CD4-positive, alpha-beta memory T cell (primary cell): ENCODE measurements at regions not wholly inside any gene's neighbourhood (a gene's known extent, or its start where the extent isn't known, plus 50 kb on each side); places are given as distances from the start of the nearest gene placed in this dataset.
"Not testable (repeated sequence)": the region's sequence is repeated elsewhere in the genome, so short reads cannot be mapped to it uniquely, and the experiment has no call there.

Experiments used
- CTCF ChIA-PET: fragments of 350-600 bp; sonication (Branson Sonifier 250); formaldehyde crosslinking; loops from one replicate; lab custom pipeline; 2021; ENCODE audit warnings: inconsistent platforms; ENCODE audit not compliant: partially characterized antibody; lab: Charles Lee
- POLR2A ChIA-PET: fragments of 350-600 bp; sonication (Branson Sonifier 250); formaldehyde crosslinking; loops from one replicate; lab custom pipeline; 2021; ENCODE audit not compliant: partially characterized antibody; lab: Charles Lee
- DNase-seq, 5 donors: peaks; one replicate each; pipeline versions ENCODE4 v3.0.0 to v3.0.0-alpha.2; 2020 to 2022; ENCODE audit warnings: mixed read lengths in 1 of 5
- H3K27ac ChIP-seq: one replicate; pipeline ENCODE4 v1.7.0; 2013; ENCODE audit warnings: low read depth, low read length
- H3K27me3 ChIP-seq: 2 replicates; pipeline ENCODE4 v1.7.0; 2013; ENCODE audit warnings: mild to moderate bottlenecking, low read length, moderate library complexity; ENCODE audit not compliant: insufficient read depth
- H3K36me3 ChIP-seq: 2 replicates; pipeline ENCODE4 v1.7.0; 2013; ENCODE audit warnings: mild to moderate bottlenecking, low read length, moderate library complexity; ENCODE audit not compliant: insufficient read depth
- H3K4me1 ChIP-seq: 2 replicates; pipeline ENCODE4 v1.7.0; 2013; ENCODE audit warnings: mild to moderate bottlenecking, low read length, moderate library complexity; ENCODE audit not compliant: insufficient read depth
- H3K4me3 ChIP-seq, 2 donors: one replicate each; pipeline ENCODE4 v1.7.0; 2013; ENCODE audit warnings: low read length in 2 of 2, mild to moderate bottlenecking in 1 of 2
- H3K9me3 ChIP-seq, 2 donors: one replicate each; pipeline ENCODE4 v1.7.0; 2013; ENCODE audit warnings: low read length in 2 of 2, control low read depth in 1 of 2; ENCODE audit not compliant: control insufficient read depth in 1 of 2
- H3K27ac Mint-ChIP-seq, 7 donors: one replicate each; pipeline ENCODE4 v1.8.0; 2020 to 2021; ENCODE audit warnings: mixed read lengths in 7 of 7, mild to moderate bottlenecking in 6 of 7, inconsistent platforms in 3 of 7, moderate library complexity in 3 of 7
- H3K27me3 Mint-ChIP-seq, 2 donors: one replicate each; pipeline ENCODE4 v1.8.0; 2020 to 2021; ENCODE audit warnings: mixed read lengths in 2 of 2
- H3K36me3 Mint-ChIP-seq, 2 donors: one replicate each; pipeline ENCODE4 v1.8.0; 2020 to 2021; ENCODE audit warnings: mixed read lengths in 2 of 2, inconsistent platforms in 1 of 2, mild to moderate bottlenecking in 1 of 2
- H3K4me1 Mint-ChIP-seq, 4 donors: one replicate each; pipeline ENCODE4 v1.8.0; 2020 to 2021; ENCODE audit warnings: mixed read lengths in 4 of 4, mild to moderate bottlenecking in 1 of 4
- H3K4me3 Mint-ChIP-seq, 8 donors: one replicate each; pipeline ENCODE4 v1.8.0; 2020 to 2021; ENCODE audit warnings: mixed read lengths in 8 of 8, mild to moderate bottlenecking in 7 of 8, moderate library complexity in 6 of 8, inconsistent platforms in 3 of 8
- H3K9me3 Mint-ChIP-seq, 8 donors: one replicate each; pipeline ENCODE4 v1.8.0; 2020 to 2021; ENCODE audit warnings: mixed read lengths in 8 of 8, mild to moderate bottlenecking in 5 of 8, inconsistent platforms in 3 of 8, moderate library complexity in 1 of 8
- intact Hi-C: fragments of 100-400 bp; cut with micrococcal nuclease; formaldehyde crosslinking; loops from one replicate; pipeline ENCODE4 v1.15.1; 2023

- intact Hi-C loops: no loop called here
- no peak for DNase-seq
- ChIA-PET CTCF (no interaction called here), POLR2A (interaction anchor here (0.9 kb wide), 1 partner anchor 11 kb away, joined by 3 read pairs; no protein-coding TSS in a partner anchor)
- no peaks in the 10 kb centered on the region for H3K9me3 ChIP-seq
- H3K27me3 ChIP-seq: no peaks in the 10 kb centered on the region
- no peak overlapping the region for H3K4me3 Mint-ChIP-seq
- H3K4me3 ChIP-seq: no peak overlapping the region
- H3K4me1 ChIP-seq: peaks cover 4% of the 10 kb centered on the region
- peaks cover 33 to 56% of the 10 kb centered on the region in 2 donors for H3K36me3 Mint-ChIP-seq
- H3K27me3 Mint-ChIP-seq: no peaks in the 10 kb centered on the region
- H3K4me1 Mint-ChIP-seq: peaks cover 12 to 20% (median 14%) of the 10 kb centered on the region in 4 donors
- H3K36me3 ChIP-seq: no peaks in the 10 kb centered on the region
- H3K27ac Mint-ChIP-seq: peak overlapping the region in 4 of 7 donors; percentile 14 to 71 (median 61)
- H3K27ac ChIP-seq: no peak overlapping the region
- H3K9me3 Mint-ChIP-seq: no peaks in the 10 kb centered on the region
Measured at GRCh38 chr1:184879876-184880557, 94.3 kb downstream of the NIBAN1 start.

- peak overlapping the region in 4 of 7 donors; percentile 8 to 74 (median 36) for H3K27ac Mint-ChIP-seq
- peaks cover 32 to 54% of the 10 kb centered on the region in 2 donors for H3K36me3 Mint-ChIP-seq
Measured at GRCh38 chr1:184878602-184879001, 95.7 kb downstream of the NIBAN1 start.

GRCh38 chr1:184878002-184878401 lies 96.3 kb downstream of the NIBAN1 start:
- no peak overlapping the region for H3K27ac Mint-ChIP-seq
- POLR2A ChIA-PET: no interaction called here
- Histone ChIP-seq H3K36me3 (no peaks in the 10 kb centered on the region), H3K27ac (no peak overlapping the region), H3K4me1 (no peaks in the 10 kb centered on the region), H3K4me3 (no peak overlapping the region), H3K9me3 (no peaks in the 10 kb centered on the region), H3K27me3 (no peaks in the 10 kb centered on the region)
- intact Hi-C loops: no loop called here
- DNase-seq: no peak
- peaks cover 0 to 8% (median under 1%) of the 10 kb centered on the region in 8 donors for H3K9me3 Mint-ChIP-seq
- H3K27me3 Mint-ChIP-seq: no peaks in the 10 kb centered on the region
- peaks cover 7 to 11% (median 10%) of the 10 kb centered on the region in 4 donors for H3K4me1 Mint-ChIP-seq
- CTCF ChIA-PET: interaction anchor here (0.6 to 1.6 kb wide), 3 partner anchors 10 to 104 kb away, joined by 3 to 6 read pairs (median 3); no protein-coding TSS in a partner anchor
- H3K4me3 Mint-ChIP-seq: no peak overlapping the region
- H3K36me3 Mint-ChIP-seq: peaks cover 32 to 54% of the 10 kb centered on the region in 2 donors

More at GRCh38 chr1:184878602-184879001, 95.7 kb downstream of the NIBAN1 start:
- Histone ChIP-seq H3K9me3 (no peaks in the 10 kb centered on the region), H3K4me3 (no peak overlapping the region), H3K27ac (no peak overlapping the region), H3K27me3 (no peaks in the 10 kb centered on the region), H3K4me1 (peaks cover 4% of the 10 kb centered on the region), H3K36me3 (no peaks in the 10 kb centered on the region)
- Mint-ChIP-seq H3K27me3 (no peaks in the 10 kb centered on the region), H3K9me3 (peaks cover 0 to 2% (median 0%) of the 10 kb centered on the region in 8 donors), H3K4me3 (no peak overlapping the region), H3K4me1 (peaks cover 10 to 17% (median 12%) of the 10 kb centered on the region in 4 donors)
- ChIA-PET CTCF (interaction anchor here (1.6 kb wide), 1 partner anchor 104 kb away, joined by 6 read pairs; no protein-coding TSS in a partner anchor), POLR2A (no interaction called here)
- intact Hi-C loops: no loop called here
- no peak for DNase-seq

- H3K27ac Mint-ChIP-seq, H3K27me3 ChIP-seq, H3K4me3 Mint-ChIP-seq, intact Hi-C loops, H3K36me3 ChIP-seq, H3K4me1 Mint-ChIP-seq, H3K27ac ChIP-seq, H3K9me3 Mint-ChIP-seq, H3K27me3 Mint-ChIP-seq, DNase-seq, POLR2A ChIA-PET, H3K4me3 ChIP-seq, H3K4me1 ChIP-seq, H3K9me3 ChIP-seq: not testable (repeated sequence)
- peaks cover 31 to 48% of the 10 kb centered on the region in 2 donors for H3K36me3 Mint-ChIP-seq
- CTCF ChIA-PET: interaction anchor here (0.8 kb wide), 1 partner anchor 69 kb away, joined by 3 read pairs; no protein-coding TSS in a partner anchor
Measured at GRCh38 chr1:184876015-184876414, 98.3 kb downstream of the NIBAN1 start.

GRCh38 chr1:184875218-184875617 lies 99.1 kb downstream of the NIBAN1 start:
- Mint-ChIP-seq H3K27ac (peak overlapping the region in 2 of 7 donors; percentile 13 to 16), H3K4me1 (peaks cover 7 to 11% (median 9%) of the 10 kb centered on the region in 4 donors)
- POLR2A ChIA-PET: interaction anchor here (1.1 kb wide), 1 partner anchor 9 kb away, joined by 3 read pairs; no protein-coding TSS in a partner anchor

GRCh38 chr1:184870319-184870718 lies 104.0 kb downstream of the NIBAN1 start:
- no peaks in the 10 kb centered on the region for H3K9me3 ChIP-seq
- no peak overlapping the region for H3K27ac ChIP-seq
- intact Hi-C loops: no loop called here
- peaks cover 0 to 10% (median 2%) of the 10 kb centered on the region in 8 donors for H3K9me3 Mint-ChIP-seq
- ChIA-PET POLR2A (interaction anchor here (0.6 to 0.8 kb wide), 3 partner anchors 20 to 104 kb away, joined by 3 to 4 read pairs (median 3); partner anchors contain the start of gene NIBAN1), CTCF (no interaction called here)
- peaks cover 27 to 35% of the 10 kb centered on the region in 2 donors for H3K36me3 Mint-ChIP-seq
- peaks cover 0 to 2% of the 10 kb centered on the region in 2 donors for H3K27me3 Mint-ChIP-seq
- H3K4me1 Mint-ChIP-seq: peaks cover 29 to 46% (median 38%) of the 10 kb centered on the region in 4 donors
- H3K4me1 ChIP-seq: peaks cover 33% of the 10 kb centered on the region
- peak overlapping the region in 6 of 7 donors; percentile 17 to 85 (median 51) for H3K27ac Mint-ChIP-seq
- H3K4me3 Mint-ChIP-seq: no peak overlapping the region
- H3K36me3 ChIP-seq: no peaks in the 10 kb centered on the region
- H3K27me3 ChIP-seq: no peaks in the 10 kb centered on the region
- peak in 2 of 5 donors; percentile 14 to 39 for DNase-seq
- H3K4me3 ChIP-seq: no peak overlapping the region

More at GRCh38 chr1:184875218-184875617, 99.1 kb downstream of the NIBAN1 start:
- H3K9me3 Mint-ChIP-seq: peaks cover 0 to 10% (median under 1%) of the 10 kb centered on the region in 8 donors
- H3K27ac ChIP-seq: no peak overlapping the region
- H3K36me3 Mint-ChIP-seq: peaks cover 34 to 44% of the 10 kb centered on the region in 2 donors
- no peak overlapping the region for H3K4me3 Mint-ChIP-seq
- H3K4me3 ChIP-seq: no peak overlapping the region
- no peaks in the 10 kb centered on the region for H3K36me3 ChIP-seq
- H3K27me3 ChIP-seq: no peaks in the 10 kb centered on the region
- no peaks in the 10 kb centered on the region for H3K9me3 ChIP-seq
- H3K4me1 ChIP-seq: no peaks in the 10 kb centered on the region
- H3K27me3 Mint-ChIP-seq: no peaks in the 10 kb centered on the region
- DNase-seq: no peak
- intact Hi-C loops: no loop called here
- CTCF ChIA-PET: interaction anchor here (0.8 kb wide), 1 partner anchor 68 kb away, joined by 3 read pairs; no protein-coding TSS in a partner anchor
